Astrocyte of the cerebellum (primary cell): ENCODE measurements at regions not wholly inside any gene's neighbourhood (a gene's known extent, or its start where the extent isn't known, plus 50 kb on each side); places are given as distances from the start of the nearest gene placed in this dataset.

Experiments
- DNase-seq: peaks from one replicate; pipeline ENCODE4 v3.0.0-alpha.2; 2011; ENCODE audit warnings: low read depth
- H3K4me3 ChIP-seq: 2 replicates; pipeline ENCODE4 v1.5.1; 2011; ENCODE audit warnings: mild to moderate bottlenecking, low read depth, low read length, moderate library complexity
- CTCF ChIP-seq: IDR thresholded peaks from 2 replicates; pipeline ENCODE4 v1.5.1; 2012; ENCODE audit warnings: low read length, low read depth, moderate library complexity, mild to moderate bottlenecking; ENCODE audit errors: missing control alignments
- in situ Hi-C: cut with HindIII; loops from 2 replicates; pipeline ENCODE4 v1.10.0; 2017; ENCODE audit warnings: low sequenced_read_pairs

- no peak for DNase-seq
- in situ Hi-C loops: no loop called here
- H3K4me3 ChIP-seq: no peak overlapping the region
- peak; percentile 29 for TF ChIP-seq CTCF
Observed at GRCh38 chr12:5096241-5096924, 52.7 kb downstream of the KCNA5 start.

GRCh38 chr12:5097786-5098185, 54.1 kb downstream of the KCNA5 start:
- no peak overlapping the region for H3K4me3 ChIP-seq
- no peak for TF ChIP-seq CTCF
- in situ Hi-C loops: no loop called here
- DNase-seq: no peak

GRCh38 chr12:5099136-5099535, 55.5 kb downstream of the KCNA5 start:
- in situ Hi-C loops: no loop called here
- no peak for TF ChIP-seq CTCF
- H3K4me3 ChIP-seq: no peak overlapping the region
- no peak for DNase-seq

GRCh38 chr12:5099591-5099990, 55.9 kb downstream of the KCNA5 start:
- no peak for DNase-seq
- TF ChIP-seq CTCF: no peak
- in situ Hi-C loops: no loop called here
- H3K4me3 ChIP-seq: no peak overlapping the region

GRCh38 chr12:5101686-5102085, 58.0 kb downstream of the KCNA5 start:
- in situ Hi-C loops: loop anchor here (5.0 kb wide), 1 partner anchor 56 kb away; no protein-coding TSS in a partner anchor
- DNase-seq: no peak
- TF ChIP-seq CTCF: no peak

DNA sequence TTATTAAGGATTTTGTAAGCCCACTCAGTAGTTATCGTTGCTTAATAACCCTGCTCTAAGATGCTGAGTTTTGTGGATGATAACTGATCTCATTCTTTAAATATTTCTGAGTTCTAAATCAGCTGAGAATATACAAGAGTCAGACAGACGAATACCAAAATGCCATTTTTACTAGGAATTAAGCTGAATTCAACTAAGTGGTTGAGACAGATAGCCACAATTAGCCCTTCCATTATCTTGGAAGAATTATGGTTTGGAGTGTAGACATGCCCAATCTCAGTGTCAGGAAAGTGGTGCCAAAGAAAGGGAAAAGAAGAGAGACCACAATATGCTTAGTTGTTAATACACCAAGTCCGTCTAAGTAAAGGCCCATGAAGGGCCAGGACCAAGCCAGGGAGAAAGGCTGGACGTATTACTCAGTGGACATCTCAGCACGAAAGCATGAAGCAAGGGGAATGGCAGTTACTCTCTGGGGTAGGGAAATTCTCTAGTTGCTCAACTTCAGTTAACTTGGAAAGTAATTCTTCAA, 58.6 kb downstream of the KCNA5 start:
- no peak overlapping the region for H3K4me3 ChIP-seq
- no peak for TF ChIP-seq CTCF
- no peak for DNase-seq
- in situ Hi-C loops: loop anchor here (5.0 kb wide), 1 partner anchor 55 kb away; no protein-coding TSS in a partner anchor

More at GRCh38 chr12:5101686-5102085, 58.0 kb downstream of the KCNA5 start:
- H3K4me3 ChIP-seq: no peak overlapping the region
